ENCODE measurements at regions not wholly inside any gene's neighbourhood (a gene's known extent, or its start where the extent isn't known, plus 50 kb on each side); places are given as distances from the start of the nearest gene placed in this dataset.

DNA sequence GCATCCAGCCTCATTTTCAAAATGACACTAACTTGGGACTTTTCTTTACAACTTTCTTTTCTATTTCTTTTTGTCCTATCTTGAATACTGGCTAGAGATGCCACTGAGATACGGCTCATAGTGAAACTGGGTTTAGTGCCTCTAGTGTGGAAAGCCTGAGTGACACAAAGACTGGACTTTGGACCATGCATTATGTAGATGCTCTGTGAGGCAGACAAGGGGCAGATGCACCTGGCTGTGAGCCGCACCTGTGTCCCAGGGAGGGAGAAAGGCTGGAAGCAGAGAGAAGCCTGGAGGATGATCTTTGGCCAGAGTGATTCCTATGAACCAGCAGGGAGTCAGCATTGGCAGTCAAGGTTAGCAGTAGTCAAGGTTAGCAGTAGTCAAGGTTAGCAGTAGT, 852.3 kb upstream of the TMEM132C start:
- ATAC-seq (ENCODE audit: low read depth) (no peak), DNase-seq (no peak)
- Mint-ChIP-seq H3K27ac (no peak overlapping the region), H3K27me3 (no peaks in the 10 kb centered on the region), H3K4me3 (no peak overlapping the region), H3K36me3 (ENCODE audit: low read depth) (no peaks in the 10 kb centered on the region), H3K4me1 (no peaks in the 10 kb centered on the region), H3K9me3 (peaks cover 20% of the 10 kb centered on the region)
- intact Hi-C loops (cut with micrococcal nuclease) = no loop called here
- CTCF ChIA-PET = no interaction called here
- POLR2A ChIA-PET = no interaction called here
- TF ChIP-seq, protein P1, sequence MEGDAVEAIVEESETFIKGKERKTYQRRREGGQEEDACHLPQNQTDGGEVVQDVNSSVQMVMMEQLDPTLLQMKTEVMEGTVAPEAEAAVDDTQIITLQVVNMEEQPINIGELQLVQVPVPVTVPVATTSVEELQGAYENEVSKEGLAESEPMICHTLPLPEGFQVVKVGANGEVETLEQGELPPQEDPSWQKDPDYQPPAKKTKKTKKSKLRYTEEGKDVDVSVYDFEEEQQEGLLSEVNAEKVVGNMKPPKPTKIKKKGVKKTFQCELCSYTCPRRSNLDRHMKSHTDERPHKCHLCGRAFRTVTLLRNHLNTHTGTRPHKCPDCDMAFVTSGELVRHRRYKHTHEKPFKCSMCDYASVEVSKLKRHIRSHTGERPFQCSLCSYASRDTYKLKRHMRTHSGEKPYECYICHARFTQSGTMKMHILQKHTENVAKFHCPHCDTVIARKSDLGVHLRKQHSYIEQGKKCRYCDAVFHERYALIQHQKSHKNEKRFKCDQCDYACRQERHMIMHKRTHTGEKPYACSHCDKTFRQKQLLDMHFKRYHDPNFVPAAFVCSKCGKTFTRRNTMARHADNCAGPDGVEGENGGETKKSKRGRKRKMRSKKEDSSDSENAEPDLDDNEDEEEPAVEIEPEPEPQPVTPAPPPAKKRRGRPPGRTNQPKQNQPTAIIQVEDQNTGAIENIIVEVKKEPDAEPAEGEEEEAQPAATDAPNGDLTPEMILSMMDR (IDR thresholded peaks at IDR 0.05) = no peak

DNA sequence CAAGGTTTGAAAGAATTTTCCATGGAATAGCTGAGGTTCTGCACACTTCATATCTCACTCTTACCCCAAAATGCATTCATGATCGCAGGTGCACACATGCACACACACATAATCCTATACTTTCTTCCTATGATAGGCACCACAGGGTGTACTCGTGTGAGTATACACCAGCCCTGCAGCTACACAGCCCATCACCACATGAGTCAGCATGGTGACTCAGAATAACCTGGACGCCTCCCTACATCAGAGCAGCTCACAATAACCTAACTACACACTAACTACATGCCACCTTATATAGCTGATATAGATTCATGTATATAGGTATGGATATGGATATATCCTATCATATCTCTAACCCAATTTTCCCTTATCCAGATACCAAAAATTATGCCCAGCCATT, 850.2 kb upstream of the TMEM132C start:
- no peak for ATAC-seq (ENCODE audit: low read depth)
- intact Hi-C loops (cut with micrococcal nuclease) = no loop called here
- no peaks in the 10 kb centered on the region for H3K4me1 Mint-ChIP-seq
- H3K9me3 Mint-ChIP-seq = peaks cover 16% of the 10 kb centered on the region
- no peaks in the 10 kb centered on the region for H3K36me3 Mint-ChIP-seq (ENCODE audit: low read depth)
- no peak for DNase-seq
- CTCF ChIA-PET = no interaction called here
- no peak overlapping the region for H3K27ac Mint-ChIP-seq
- POLR2A ChIA-PET = no interaction called here
- TF ChIP-seq, protein P1 (IDR thresholded peaks at IDR 0.05) = no peak
- H3K4me3 Mint-ChIP-seq = no peak overlapping the region
- no peaks in the 10 kb centered on the region for H3K27me3 Mint-ChIP-seq

DNA sequence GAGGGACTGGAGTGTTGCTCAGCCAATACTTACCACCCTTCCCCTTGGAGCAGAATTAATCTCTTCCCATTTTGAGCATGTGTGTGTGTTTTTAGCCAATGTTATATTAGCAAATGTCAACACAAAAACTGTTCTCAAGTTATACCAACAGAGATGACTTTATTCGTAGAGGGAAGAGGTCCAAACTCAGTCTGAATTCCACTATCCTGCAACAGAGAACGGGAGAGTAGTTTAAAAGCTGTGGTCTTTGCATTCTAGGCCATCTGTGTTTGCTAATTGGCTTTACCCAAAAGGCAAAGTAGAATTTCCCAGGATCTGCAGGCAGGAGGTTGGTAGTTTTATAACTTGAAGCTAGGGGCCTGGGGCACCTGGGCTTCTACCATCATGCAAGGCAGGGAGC, 847.9 kb upstream of the TMEM132C start:
- intact Hi-C loops (cut with micrococcal nuclease) = no loop called here
- ChIA-PET POLR2A (no interaction called here), CTCF (no interaction called here)
- DNase-seq = no peak
- H3K4me1 Mint-ChIP-seq = no peaks in the 10 kb centered on the region
- H3K4me3 Mint-ChIP-seq = no peak overlapping the region
- no peaks in the 10 kb centered on the region for H3K27me3 Mint-ChIP-seq
- no peaks in the 10 kb centered on the region for H3K36me3 Mint-ChIP-seq (ENCODE audit: low read depth)
- peaks cover 16% of the 10 kb centered on the region for H3K9me3 Mint-ChIP-seq
- H3K27ac Mint-ChIP-seq = no peak overlapping the region
- TF ChIP-seq, protein P1 (IDR thresholded peaks at IDR 0.05) = no peak
- no peak for ATAC-seq (ENCODE audit: low read depth)

DNA sequence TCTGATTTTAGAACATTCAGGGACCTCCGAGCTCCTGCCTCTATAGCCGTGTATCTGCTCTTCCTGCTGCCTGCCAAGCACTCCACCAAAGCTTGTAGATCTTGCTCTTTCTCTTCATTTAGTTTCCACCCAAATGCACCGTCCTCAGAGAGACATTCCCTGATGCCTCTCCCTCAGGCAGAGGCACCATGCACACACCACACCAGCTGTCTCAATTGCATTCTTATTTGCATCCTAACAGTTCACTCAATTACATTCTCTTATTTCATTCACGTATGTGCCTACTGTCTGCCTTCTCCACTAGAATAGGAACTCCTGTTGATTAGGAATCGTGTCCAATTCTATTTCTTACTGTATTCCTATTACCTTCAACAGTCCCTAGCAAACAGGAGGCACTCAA, 845.4 kb upstream of the TMEM132C start:
- no peaks in the 10 kb centered on the region for H3K36me3 Mint-ChIP-seq (ENCODE audit: low read depth)
- no peaks in the 10 kb centered on the region for H3K27me3 Mint-ChIP-seq
- peaks cover 17% of the 10 kb centered on the region for H3K9me3 Mint-ChIP-seq
- TF ChIP-seq, protein P1 (IDR thresholded peaks at IDR 0.05) = no peak
- H3K4me1 Mint-ChIP-seq = no peaks in the 10 kb centered on the region
- no peak for DNase-seq
- ChIA-PET CTCF (no interaction called here), POLR2A (no interaction called here)
- ATAC-seq (ENCODE audit: low read depth) = no peak
- no peak overlapping the region for H3K27ac Mint-ChIP-seq
- H3K4me3 Mint-ChIP-seq = no peak overlapping the region
- intact Hi-C loops (cut with micrococcal nuclease) = no loop called here

DNA sequence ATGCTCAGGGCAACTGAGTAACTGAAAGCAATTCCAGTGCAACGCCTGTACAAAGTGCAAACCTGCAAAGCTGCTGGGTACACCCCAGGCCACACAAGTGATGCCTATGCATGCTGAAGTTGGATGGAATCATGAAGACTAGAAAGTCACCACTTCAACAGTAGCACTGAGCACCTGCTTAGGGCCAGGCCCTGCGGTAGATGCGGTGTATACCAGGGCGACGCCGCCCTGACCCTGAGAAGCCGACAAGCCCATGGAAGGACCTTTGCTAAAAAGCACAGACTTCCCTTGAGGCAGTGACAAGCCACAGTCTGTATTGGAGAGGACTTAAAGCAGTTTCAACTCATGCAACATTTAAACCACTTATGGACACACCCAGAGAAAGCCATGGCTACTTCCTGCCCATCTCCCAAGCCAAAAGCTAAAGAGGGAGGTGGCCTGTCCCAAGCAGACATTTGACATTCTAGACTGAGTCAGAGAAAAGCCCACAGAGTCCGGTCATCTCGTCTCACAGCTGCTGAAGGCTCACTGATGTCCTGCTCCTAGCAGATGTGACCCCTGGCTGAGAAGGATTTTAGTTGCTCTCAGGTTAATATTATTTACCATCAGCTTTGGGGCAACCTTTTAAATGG, 843.9 kb upstream of the TMEM132C start:
- Mint-ChIP-seq H3K27ac (no peak overlapping the region), H3K4me1 (no peaks in the 10 kb centered on the region), H3K36me3 (ENCODE audit: low read depth) (no peaks in the 10 kb centered on the region), H3K4me3 (no peak overlapping the region), H3K9me3 (peaks cover 6% of the 10 kb centered on the region), H3K27me3 (no peaks in the 10 kb centered on the region)
- DNase-seq = no peak
- TF ChIP-seq, protein P1 (IDR thresholded peaks at IDR 0.05) = no peak
- intact Hi-C loops (cut with micrococcal nuclease) = no loop called here
- POLR2A ChIA-PET = no interaction called here
- no peak for ATAC-seq (ENCODE audit: low read depth)
- CTCF ChIA-PET = no interaction called here

Data from activated B cell treated with CpG ODN at 0.5 μM for 24 hours (primary cell).